ENCODE measurements at regions not wholly inside any gene's neighbourhood (a gene's known extent, or its start where the extent isn't known, plus 50 kb on each side); places are given as distances from the start of the nearest gene placed in this dataset.

DNA sequence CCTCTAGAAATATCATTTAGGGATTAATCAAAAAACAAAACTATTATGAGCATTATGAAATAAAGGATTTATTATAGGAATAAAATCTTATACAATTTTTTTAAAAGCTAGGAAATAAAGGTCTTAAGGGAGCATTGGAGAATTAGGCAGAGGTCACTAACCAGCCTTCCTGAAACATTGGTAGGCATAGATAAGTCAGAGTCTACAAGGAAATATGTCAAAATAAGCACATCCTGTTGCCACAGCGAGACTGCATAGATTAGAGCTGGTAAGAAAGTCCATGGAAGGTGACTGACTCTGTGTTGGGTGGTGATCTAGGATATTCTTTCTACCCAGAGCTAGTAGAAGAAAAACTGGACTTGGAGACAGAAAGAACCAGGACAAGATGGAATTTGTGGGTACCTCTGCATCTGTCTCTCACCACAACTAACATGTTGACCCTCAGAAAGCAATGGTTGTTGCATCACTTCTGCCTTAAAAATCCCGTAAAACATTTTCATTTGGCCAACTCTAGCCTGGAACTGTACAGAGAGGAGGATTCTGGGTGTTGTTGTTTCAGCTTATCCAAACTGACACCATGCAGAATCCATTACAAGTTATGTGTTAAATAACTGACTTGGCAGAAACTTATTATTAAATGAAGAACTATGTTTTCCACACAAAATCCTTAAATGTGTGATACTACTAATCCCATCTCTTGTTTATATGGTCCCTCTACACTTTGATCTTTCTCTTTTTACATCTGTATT lies 77.1 kb downstream of the FBXO5 start:
- no peak for DNase-seq

- no peak for DNase-seq
These were observed 73.6 kb downstream of the FBXO5 start for GRCh38 chr6:152909241-152909640.

DNA sequence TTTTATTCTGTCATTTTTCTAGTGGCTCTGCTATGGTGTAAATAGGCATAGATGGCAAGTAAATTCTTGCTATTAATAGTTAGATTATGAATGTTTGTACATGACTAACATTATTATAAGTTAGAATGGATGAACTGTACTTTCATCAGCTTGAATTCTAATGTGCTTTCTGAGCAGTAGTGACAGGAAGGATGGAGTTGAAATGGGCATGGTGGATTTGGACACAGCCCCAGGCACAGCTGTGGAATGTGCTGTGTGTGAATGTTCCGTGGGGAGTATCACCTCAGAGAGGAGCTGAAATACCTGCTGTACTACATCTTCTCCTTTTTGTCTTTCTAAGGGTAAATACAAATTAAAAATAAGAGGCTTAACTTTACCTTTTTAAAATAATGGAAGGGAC lies 66.8 kb downstream of the FBXO5 start:
- no peak for DNase-seq

DNA sequence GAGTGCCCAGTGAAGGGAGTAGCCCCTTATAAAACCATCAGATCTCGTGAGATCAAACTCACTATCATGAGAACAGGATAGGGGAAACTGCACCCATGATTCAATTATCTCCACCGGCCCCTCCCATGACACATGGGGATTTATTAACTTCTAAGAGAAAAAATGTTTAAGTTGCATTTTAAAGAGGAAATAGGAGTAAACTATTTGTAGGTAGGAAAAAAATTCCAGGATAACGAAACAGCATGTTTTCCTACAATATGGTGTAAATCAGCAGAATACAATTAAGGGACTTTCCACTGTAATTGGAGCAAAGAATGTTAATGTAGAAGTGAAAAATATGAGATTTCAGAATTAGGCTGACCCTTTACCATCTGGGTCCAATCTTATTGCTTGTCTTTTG lies 63.9 kb downstream of the FBXO5 start:
- DNase-seq, result no peak

DNA sequence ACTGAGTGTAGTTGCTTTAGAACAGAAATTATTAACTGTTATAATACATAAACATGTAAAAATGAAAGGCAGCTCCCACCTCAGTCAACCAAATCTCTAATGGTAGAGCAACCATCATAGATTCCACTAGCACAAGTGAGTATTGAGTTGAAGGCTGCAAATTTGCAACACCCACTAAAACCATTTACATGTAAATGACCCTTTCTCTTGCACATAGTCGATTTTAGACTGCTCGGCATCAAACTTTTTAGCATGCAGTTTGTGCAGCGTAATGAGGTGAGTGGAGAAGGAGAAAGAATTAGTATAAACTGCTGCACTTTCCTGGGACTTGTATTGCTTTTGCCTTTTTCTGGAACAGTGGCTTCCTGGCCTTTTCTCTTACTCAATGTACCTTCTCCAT lies 62.8 kb downstream of the FBXO5 start:
- no peak for DNase-seq

Measured in CD4-positive, alpha-beta T cell treated with Interleukin-6 for 4 hours (primary cell).